ENCODE measurements at regions not wholly inside any gene's neighbourhood (a gene's known extent, or its start where the extent isn't known, plus 50 kb on each side); places are given as distances from the start of the nearest gene placed in this dataset.
A peak's percentile ranks its signal among the peaks of the same experiment; 100 is the strongest.

DNA sequence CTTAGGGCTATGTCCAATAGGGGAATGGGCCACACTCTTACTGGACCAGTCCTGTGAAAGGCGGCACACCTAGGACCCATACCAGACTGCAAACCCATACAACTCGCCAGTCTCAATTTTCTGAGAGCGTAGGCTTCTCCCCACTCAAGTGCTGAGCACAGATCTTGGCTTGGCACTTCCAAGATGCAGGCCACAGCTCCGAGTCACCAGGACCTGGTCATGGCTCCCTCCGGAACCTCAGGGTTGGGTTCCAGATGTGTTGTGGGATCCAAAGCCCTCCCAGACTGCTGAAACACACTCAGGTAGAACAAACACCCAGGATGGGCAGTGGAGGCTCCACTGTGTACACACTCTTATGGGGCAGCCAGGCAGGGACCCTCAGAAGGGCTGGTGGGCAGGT is 103.3 kb downstream of the TMEM144 start:
- no peaks in the 10 kb centered on the region for H3K36me3 ChIP-seq (ENCODE audit: control insufficient read depth in 1 of 2, insufficient read depth in 2 of 2, low read length in 2 of 2)
- H4K8ac ChIP-seq (ENCODE audit: low read depth, low read length) = no peak overlapping the region
- H2AK5ac ChIP-seq (ENCODE audit: low read length) = no peak overlapping the region
- no peak overlapping the region for H3K9ac ChIP-seq (ENCODE audit: low read length)
- H3K4me2 ChIP-seq (ENCODE audit: low read length) = no peak overlapping the region
- no peaks in the 10 kb centered on the region for H3K79me1 ChIP-seq (ENCODE audit: low read length)
- no peak overlapping the region for H3K18ac ChIP-seq (ENCODE audit: low read length)
- H4K12ac ChIP-seq (ENCODE audit: low read depth, low read length) = no peak overlapping the region
- no peaks in the 10 kb centered on the region for H3K79me2 ChIP-seq (ENCODE audit: control insufficient read depth, insufficient read depth, low read length, poor library complexity)
- no peak overlapping the region for H3K14ac ChIP-seq (ENCODE audit: low read length)
- no peak overlapping the region for H3K4ac ChIP-seq (ENCODE audit: low read depth, low read length)
- H3K4me1 ChIP-seq (ENCODE audit: control insufficient read depth in 1 of 2, insufficient read depth in 2 of 2, low read length in 2 of 2) = no peaks in the 10 kb centered on the region
- no peak overlapping the region for H2AFZ ChIP-seq (ENCODE audit: insufficient read depth, low read length, poor library complexity)
- H3K9me3 ChIP-seq (ENCODE audit: insufficient read depth, low read depth, low read length) = no peaks in the 10 kb centered on the region
- no peak overlapping the region for H2BK5ac ChIP-seq (ENCODE audit: low read depth, low read length, poor library complexity)
- H3K4me3 ChIP-seq (ENCODE audit: low read depth, low read length) = no peak overlapping the region
- no peak overlapping the region for H3K27ac ChIP-seq (ENCODE audit: low read depth, low read length)
- DNase-seq = no peak
- H2BK12ac ChIP-seq (ENCODE audit: low read length) = no peak overlapping the region
- H3K23ac ChIP-seq (ENCODE audit: low read length) = no peak overlapping the region
- H3K27me3 ChIP-seq (ENCODE audit: insufficient read depth, low read length) = no peaks in the 10 kb centered on the region
- H2BK120ac ChIP-seq (ENCODE audit: insufficient read depth, low read length, poor library complexity) = no peak overlapping the region
- no peak overlapping the region for H4K91ac ChIP-seq (ENCODE audit: low read depth, low read length)
- no CpG with 5 or more reads among the region's 5 CpGs for WGBS (ENCODE audit: extremely low coverage, insufficient coverage, insufficient read length)

DNA sequence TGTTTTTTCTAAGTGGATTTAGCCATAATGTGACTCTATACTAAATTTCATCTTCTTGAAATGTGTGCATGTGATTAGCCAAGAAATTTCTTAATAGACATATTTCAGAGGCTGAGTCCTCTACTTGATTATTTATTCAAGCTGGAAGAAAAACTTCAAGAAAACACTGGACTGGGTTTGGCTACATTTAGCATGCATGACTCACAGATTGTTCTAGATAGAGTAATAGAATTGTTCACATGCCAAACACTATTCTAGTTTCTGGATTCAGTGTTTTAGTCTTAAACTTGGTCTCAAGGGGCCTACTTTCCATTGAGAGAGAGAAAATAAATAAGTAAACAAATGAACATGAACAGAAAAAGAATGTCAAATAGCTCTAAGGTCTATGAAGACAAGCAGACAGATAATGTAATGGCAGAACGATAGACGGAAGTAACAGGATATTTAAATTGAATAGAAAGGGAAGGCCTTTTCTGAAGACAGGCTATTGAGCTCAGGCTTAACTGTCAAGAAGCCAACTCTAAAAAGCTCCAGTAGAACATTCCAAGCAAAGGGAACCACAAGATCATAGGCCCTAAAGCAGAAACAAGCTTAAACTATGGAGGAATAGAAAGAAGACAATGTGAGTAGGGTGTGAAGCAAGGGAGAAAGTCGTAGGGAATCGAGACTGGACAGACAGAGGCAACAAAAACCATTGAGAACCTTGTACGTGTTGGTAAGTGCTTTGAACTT is 104.6 kb downstream of the TMEM144 start:
- H3K4me2 ChIP-seq (ENCODE audit: low read length) = no peak overlapping the region
- H3K79me1 ChIP-seq (ENCODE audit: low read length) = no peaks in the 10 kb centered on the region
- H2BK5ac ChIP-seq (ENCODE audit: low read depth, low read length, poor library complexity) = no peak overlapping the region
- H3K14ac ChIP-seq (ENCODE audit: low read length) = no peak overlapping the region
- H3K23ac ChIP-seq (ENCODE audit: low read length) = no peak overlapping the region
- no peaks in the 10 kb centered on the region for H3K9me3 ChIP-seq (ENCODE audit: insufficient read depth, low read depth, low read length)
- no peak overlapping the region for H2BK12ac ChIP-seq (ENCODE audit: low read length)
- H2AK5ac ChIP-seq (ENCODE audit: low read length) = no peak overlapping the region
- no peak overlapping the region for H3K18ac ChIP-seq (ENCODE audit: low read length)
- no peaks in the 10 kb centered on the region for H3K27me3 ChIP-seq (ENCODE audit: insufficient read depth, low read length)
- no peaks in the 10 kb centered on the region for H3K36me3 ChIP-seq (ENCODE audit: control insufficient read depth in 1 of 2, insufficient read depth in 2 of 2, low read length in 2 of 2)
- H4K91ac ChIP-seq (ENCODE audit: low read depth, low read length) = no peak overlapping the region
- no peak overlapping the region for H3K4ac ChIP-seq (ENCODE audit: low read depth, low read length)
- H3K27ac ChIP-seq (ENCODE audit: low read depth, low read length) = no peak overlapping the region
- no peak overlapping the region for H3K9ac ChIP-seq (ENCODE audit: low read length)
- H2BK120ac ChIP-seq (ENCODE audit: insufficient read depth, low read length, poor library complexity) = no peak overlapping the region
- DNase-seq = peak; percentile 15 to 88
- WGBS (ENCODE audit: extremely low coverage, insufficient coverage, insufficient read length) = no CpG with 5 or more reads among the region's 5 CpGs
- no peaks in the 10 kb centered on the region for H3K4me1 ChIP-seq (ENCODE audit: control insufficient read depth in 1 of 2, insufficient read depth in 2 of 2, low read length in 2 of 2)
- no peak overlapping the region for H3K4me3 ChIP-seq (ENCODE audit: low read depth, low read length)
- H4K12ac ChIP-seq (ENCODE audit: low read depth, low read length) = no peak overlapping the region
- H4K8ac ChIP-seq (ENCODE audit: low read depth, low read length) = no peak overlapping the region
- H3K79me2 ChIP-seq (ENCODE audit: control insufficient read depth, insufficient read depth, low read length, poor library complexity) = no peaks in the 10 kb centered on the region
- H2AFZ ChIP-seq (ENCODE audit: insufficient read depth, low read length, poor library complexity) = no peak overlapping the region

DNA sequence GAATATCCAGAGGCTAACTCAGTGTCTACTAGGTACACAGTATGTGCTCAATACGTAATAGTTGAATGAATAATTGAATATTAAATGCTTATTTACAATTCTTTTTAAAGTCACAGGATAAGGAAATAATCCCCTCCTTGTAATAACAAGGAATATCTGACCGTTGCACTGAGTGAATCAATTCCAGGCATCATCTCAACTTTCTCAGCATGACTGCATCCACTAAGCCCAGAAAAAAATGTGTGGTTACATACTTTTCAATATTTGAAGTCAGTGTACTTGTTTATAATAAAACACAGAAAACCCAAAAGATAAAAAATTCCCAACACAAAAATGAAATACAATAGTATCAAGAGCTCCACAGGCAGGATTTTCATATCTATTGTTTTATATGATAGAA is 105.4 kb downstream of the TMEM144 start:
- no peak overlapping the region for H4K91ac ChIP-seq (ENCODE audit: low read depth, low read length)
- no peak overlapping the region for H3K4ac ChIP-seq (ENCODE audit: low read depth, low read length)
- H3K9me3 ChIP-seq (ENCODE audit: insufficient read depth, low read depth, low read length) = no peaks in the 10 kb centered on the region
- H3K9ac ChIP-seq (ENCODE audit: low read length) = no peak overlapping the region
- H3K4me2 ChIP-seq (ENCODE audit: low read length) = no peak overlapping the region
- H3K14ac ChIP-seq (ENCODE audit: low read length) = no peak overlapping the region
- no peak overlapping the region for H4K8ac ChIP-seq (ENCODE audit: low read depth, low read length)
- H2AFZ ChIP-seq (ENCODE audit: insufficient read depth, low read length, poor library complexity) = no peak overlapping the region
- no peak for DNase-seq
- no peak overlapping the region for H4K12ac ChIP-seq (ENCODE audit: low read depth, low read length)
- H2BK5ac ChIP-seq (ENCODE audit: low read depth, low read length, poor library complexity) = no peak overlapping the region
- H3K79me1 ChIP-seq (ENCODE audit: low read length) = no peaks in the 10 kb centered on the region
- H3K79me2 ChIP-seq (ENCODE audit: control insufficient read depth, insufficient read depth, low read length, poor library complexity) = no peaks in the 10 kb centered on the region
- H3K23ac ChIP-seq (ENCODE audit: low read length) = no peak overlapping the region
- no peak overlapping the region for H3K4me3 ChIP-seq (ENCODE audit: low read depth, low read length)
- no peaks in the 10 kb centered on the region for H3K27me3 ChIP-seq (ENCODE audit: insufficient read depth, low read length)
- no CpG with 5 or more reads among the region's 2 CpGs for WGBS (ENCODE audit: extremely low coverage, insufficient coverage, insufficient read length)
- H2BK120ac ChIP-seq (ENCODE audit: insufficient read depth, low read length, poor library complexity) = no peak overlapping the region
- no peaks in the 10 kb centered on the region for H3K4me1 ChIP-seq (ENCODE audit: control insufficient read depth in 1 of 2, insufficient read depth in 2 of 2, low read length in 2 of 2)
- no peak overlapping the region for H2BK12ac ChIP-seq (ENCODE audit: low read length)
- H3K36me3 ChIP-seq (ENCODE audit: control insufficient read depth in 1 of 2, insufficient read depth in 2 of 2, low read length in 2 of 2) = no peaks in the 10 kb centered on the region
- H3K27ac ChIP-seq (ENCODE audit: low read depth, low read length) = no peak overlapping the region
- no peak overlapping the region for H2AK5ac ChIP-seq (ENCODE audit: low read length)
- H3K18ac ChIP-seq (ENCODE audit: low read length) = no peak overlapping the region

DNA sequence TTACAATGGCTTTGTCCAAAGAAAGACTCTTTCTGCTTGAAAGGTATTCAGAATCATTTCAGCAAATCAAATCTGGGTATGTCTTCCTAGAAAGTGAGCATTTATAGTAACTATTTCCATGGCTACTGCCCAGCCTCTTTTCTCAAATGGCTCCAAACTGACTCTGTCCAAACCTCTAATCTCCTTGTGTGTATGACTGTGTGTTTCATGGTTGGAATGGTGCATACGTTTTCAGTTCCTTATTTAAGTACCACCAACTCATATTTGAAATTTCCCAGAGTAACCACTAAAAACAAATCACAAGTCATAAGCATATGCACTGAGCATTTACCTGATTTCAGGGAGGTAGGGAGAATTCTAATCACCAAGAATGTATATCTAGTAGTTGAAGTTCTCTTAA is 106.0 kb downstream of the TMEM144 start:
- Histone ChIP-seq H3K4me2 (ENCODE audit: low read length) (no peak overlapping the region), H3K79me2 (ENCODE audit: control insufficient read depth, insufficient read depth, low read length, poor library complexity) (no peaks in the 10 kb centered on the region), H3K27me3 (ENCODE audit: insufficient read depth, low read length) (no peaks in the 10 kb centered on the region), H2BK120ac (ENCODE audit: insufficient read depth, low read length, poor library complexity) (no peak overlapping the region), H3K4me3 (ENCODE audit: low read depth, low read length) (no peak overlapping the region), H3K79me1 (ENCODE audit: low read length) (no peaks in the 10 kb centered on the region), H3K4me1 (ENCODE audit: control insufficient read depth in 1 of 2, insufficient read depth in 2 of 2, low read length in 2 of 2) (no peaks in the 10 kb centered on the region), H2AFZ (ENCODE audit: insufficient read depth, low read length, poor library complexity) (no peak overlapping the region), H4K12ac (ENCODE audit: low read depth, low read length) (no peak overlapping the region), H3K4ac (ENCODE audit: low read depth, low read length) (no peak overlapping the region), H3K18ac (ENCODE audit: low read length) (no peak overlapping the region), H2BK5ac (ENCODE audit: low read depth, low read length, poor library complexity) (no peak overlapping the region), H3K36me3 (ENCODE audit: control insufficient read depth in 1 of 2, insufficient read depth in 2 of 2, low read length in 2 of 2) (no peaks in the 10 kb centered on the region), H2AK5ac (ENCODE audit: low read length) (no peak overlapping the region), H3K9ac (ENCODE audit: low read length) (no peak overlapping the region), H3K27ac (ENCODE audit: low read depth, low read length) (no peak overlapping the region), H3K23ac (ENCODE audit: low read length) (no peak overlapping the region), H4K91ac (ENCODE audit: low read depth, low read length) (no peak overlapping the region), H3K14ac (ENCODE audit: low read length) (no peak overlapping the region), H4K8ac (ENCODE audit: low read depth, low read length) (no peak overlapping the region), H3K9me3 (ENCODE audit: insufficient read depth, low read depth, low read length) (peaks cover 2% of the 10 kb centered on the region), H2BK12ac (ENCODE audit: low read length) (no peak overlapping the region)
- DNase-seq = no peak
- WGBS (ENCODE audit: extremely low coverage, insufficient coverage, insufficient read length) = no CpG with 5 or more reads among the region's 1 CpG

Data from trophoblast cell (in vitro differentiated cells and primary cell).